ENCODE measurements at regions not wholly inside any gene's neighbourhood (a gene's known extent, or its start where the extent isn't known, plus 50 kb on each side); places are given as distances from the start of the nearest gene placed in this dataset.

GRCh38 chr4:123104310-123105025 is 182.1 kb upstream of the NUDT6 start:
- DNase-seq = no peak

DNA sequence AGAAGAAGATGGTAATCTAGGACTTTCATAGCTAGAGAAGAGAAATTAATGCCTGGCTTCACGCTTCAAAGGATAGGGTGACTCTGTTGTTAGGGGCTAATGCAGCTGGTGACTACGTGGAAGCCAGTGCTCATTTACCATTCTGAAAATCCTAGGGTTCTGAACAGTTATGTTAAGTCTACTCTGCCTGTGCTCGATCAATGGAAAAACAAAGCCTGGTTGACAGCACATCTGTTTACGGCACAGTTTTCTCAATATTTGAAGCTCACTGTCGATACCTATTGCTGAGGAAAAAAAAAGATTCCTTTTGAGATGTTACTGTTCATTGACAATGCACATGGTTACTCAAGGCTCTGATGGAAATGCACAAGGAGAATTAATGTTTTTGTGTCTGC is 182.6 kb upstream of the NUDT6 start:
- no peak for DNase-seq

GRCh38 chr4:123106747-123107146 is 184.3 kb upstream of the NUDT6 start:
- DNase-seq = no peak

DNA sequence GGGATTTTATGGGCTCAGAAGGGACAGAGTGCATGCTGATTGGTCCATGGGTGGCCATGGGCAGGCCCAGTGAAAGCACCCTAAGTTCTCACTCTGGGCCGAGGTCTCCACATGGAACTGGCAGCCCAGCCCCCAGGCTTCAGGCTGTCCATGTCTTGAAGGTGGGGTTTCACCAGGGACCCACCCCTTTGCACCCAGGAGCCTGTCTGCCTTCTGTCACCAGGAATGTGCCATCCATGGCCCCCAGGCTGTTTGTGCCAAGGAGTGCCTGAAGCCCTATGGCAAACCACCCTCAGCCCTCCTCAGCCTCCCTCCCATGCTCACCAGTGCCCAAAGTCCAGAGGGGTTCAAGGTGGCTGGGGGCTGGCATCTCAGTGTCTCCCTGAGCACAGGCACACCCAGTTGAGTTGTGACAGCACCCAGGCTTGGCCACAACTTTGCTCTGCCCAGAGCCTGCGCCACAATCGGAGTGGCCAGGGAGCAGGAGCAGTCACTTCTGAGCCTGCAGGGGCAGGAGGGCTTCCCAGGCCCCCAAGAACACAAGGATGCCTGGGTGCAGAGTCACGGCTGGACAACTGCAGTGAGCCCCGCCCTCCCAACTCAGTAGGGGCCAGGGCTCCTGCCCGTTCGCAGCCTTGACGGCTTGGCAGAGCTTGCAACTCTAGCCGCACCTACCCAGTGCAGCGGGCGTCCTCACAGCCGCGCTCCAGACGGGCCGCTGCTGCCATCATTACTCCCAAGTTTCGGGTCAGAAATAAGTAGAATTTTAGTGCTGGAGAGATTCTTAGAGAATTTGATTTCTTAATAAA is 185.3 kb upstream of the NUDT6 start:
- no peak for DNase-seq

GRCh38 chr4:123109139-123109538 is 186.7 kb upstream of the NUDT6 start:
- no peak for DNase-seq

GRCh38 chr4:123110147-123110546 is 187.8 kb upstream of the NUDT6 start:
- DNase-seq = no peak

DNA sequence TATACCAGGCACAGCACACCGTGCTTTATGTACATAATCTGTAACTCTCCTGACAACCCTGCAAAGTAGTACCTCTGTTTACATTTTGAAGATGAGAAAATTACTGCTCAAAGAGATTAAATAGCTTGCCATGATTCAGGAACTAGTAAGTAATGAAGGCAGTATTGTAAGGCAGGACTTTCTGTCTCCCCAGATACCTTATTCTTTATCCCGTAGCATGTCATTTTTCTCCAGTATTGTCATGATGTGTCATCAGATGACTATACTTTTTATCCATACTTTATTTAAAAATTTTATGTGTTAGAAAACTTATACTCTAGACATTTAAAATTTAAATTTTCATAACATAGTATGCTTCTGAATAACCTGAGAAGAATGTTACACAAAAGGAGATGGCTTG is 188.3 kb upstream of the NUDT6 start:
- no peak for DNase-seq

- DNase-seq = no peak
These were observed 190.8 kb upstream of the NUDT6 start for GRCh38 chr4:123113155-123113554.

GRCh38 chr4:123114084-123114914 is 191.9 kb upstream of the NUDT6 start:
- DNase-seq = no peak

DNA sequence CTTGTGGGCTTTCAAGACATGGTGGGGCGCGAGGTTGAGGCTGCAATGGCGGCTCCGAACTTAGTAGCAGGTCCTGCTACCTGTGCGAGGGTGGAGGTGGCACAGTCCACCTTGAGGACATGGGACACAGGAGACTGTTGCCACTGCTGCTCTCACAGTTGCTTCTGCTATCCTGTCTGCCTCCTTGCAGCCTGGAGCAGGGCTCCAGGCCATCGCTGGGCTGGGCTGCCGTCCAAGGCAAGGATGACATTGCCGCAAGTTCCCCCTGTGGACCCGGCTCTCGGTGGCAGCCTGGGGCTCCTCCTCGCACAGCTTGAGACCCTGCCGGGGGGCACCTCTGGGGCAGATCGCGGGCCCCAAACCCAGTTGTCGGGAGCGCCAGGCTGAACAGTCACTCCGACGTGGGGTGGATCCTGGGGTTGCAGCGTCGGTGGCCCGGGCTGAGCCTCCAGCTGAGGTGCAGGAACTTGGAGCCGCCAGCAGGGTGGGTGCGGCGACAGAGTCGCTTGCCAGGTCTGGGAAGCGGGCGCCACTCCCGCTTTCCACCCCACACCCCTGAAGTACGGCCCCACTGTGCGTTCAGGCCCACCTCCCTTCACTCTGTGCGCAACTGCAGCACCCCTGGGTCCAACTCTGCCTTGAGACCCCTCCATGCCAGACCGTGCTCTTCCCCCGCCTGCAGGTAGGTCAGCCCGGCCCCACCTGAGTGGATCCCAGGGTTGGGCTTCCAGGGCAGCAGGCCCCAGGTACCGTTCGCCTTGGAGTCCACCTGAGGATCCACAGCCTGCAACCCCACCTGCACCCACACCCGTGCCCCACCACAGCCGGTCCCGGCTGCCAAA is 192.7 kb upstream of the NUDT6 start:
- DNase-seq = no peak

GRCh38 chr4:123116412-123116811 is 194.0 kb upstream of the NUDT6 start:
- DNase-seq = no peak

DNA sequence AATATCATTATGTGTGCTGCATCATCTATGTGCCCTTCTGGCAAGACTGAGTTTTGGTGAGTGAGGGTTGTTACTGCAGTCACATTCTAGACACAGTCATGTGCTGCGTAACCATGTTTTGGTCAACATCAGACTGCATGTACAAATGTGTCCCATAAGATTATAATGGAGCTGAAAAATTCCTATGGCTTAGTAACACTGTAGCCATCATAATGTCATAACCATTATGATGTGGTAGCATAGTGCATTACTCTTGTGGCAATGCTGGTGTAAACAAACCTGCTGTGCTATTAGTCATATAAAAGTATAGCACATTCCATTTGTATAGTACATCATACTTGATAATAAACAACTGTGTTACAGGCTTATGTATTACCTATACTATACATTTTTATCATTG is 198.1 kb upstream of the NUDT6 start:
- DNase-seq = no peak

DNA sequence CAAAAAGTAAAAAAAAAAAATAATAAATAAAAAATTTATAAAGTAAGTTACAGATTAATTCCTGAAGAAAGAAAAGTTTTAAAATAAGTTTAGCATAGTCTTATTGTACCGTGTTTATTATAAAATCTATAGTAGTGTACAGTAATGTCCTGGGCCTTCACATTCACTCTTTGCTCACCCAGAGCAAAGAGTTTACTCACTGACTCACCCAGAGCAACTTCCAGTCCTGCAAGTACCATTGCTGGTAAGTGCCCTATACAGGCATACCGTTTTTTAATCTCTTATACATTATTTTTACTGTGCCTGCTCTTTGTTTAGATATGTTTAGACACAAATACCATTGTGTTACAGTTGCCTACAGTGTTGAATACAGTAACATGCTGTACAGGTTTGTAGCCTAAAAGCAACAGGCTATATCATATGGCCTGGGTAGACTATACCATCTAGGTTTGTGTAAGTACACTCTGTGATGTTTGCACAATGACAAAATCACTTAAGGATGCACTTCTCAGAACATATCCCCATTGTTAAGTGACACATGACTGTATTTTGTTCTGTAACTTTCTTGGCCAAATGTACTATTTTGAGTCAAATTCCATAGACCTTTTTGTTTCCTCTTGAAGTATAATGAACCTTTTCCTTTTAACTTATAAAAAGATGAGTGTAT is 199.0 kb upstream of the NUDT6 start:
- no peak for DNase-seq

DNA sequence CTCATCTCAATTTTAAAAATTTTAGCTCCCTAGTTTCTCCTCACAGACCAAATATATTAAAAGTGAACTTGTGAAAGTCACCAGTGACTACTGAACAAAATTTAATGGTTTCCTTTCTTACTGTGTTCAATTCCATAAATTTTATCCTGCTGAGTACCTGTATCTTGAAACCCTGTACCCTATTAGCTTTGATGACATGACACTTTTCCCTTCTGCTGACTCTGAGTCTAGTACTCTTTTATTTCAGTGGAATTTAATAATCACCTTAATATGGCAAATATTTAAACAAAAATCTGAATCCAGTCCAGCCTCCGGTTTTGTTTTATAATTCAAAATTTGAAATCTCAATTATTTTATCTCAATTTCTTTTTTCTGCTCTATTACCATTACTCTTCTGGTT is 203.1 kb upstream of the NUDT6 start:
- DNase-seq = no peak

GRCh38 chr4:123127218-123127617 is 204.8 kb upstream of the NUDT6 start:
- DNase-seq = no peak

GRCh38 chr4:123127875-123128274 is 205.5 kb upstream of the NUDT6 start:
- DNase-seq = no peak

DNA sequence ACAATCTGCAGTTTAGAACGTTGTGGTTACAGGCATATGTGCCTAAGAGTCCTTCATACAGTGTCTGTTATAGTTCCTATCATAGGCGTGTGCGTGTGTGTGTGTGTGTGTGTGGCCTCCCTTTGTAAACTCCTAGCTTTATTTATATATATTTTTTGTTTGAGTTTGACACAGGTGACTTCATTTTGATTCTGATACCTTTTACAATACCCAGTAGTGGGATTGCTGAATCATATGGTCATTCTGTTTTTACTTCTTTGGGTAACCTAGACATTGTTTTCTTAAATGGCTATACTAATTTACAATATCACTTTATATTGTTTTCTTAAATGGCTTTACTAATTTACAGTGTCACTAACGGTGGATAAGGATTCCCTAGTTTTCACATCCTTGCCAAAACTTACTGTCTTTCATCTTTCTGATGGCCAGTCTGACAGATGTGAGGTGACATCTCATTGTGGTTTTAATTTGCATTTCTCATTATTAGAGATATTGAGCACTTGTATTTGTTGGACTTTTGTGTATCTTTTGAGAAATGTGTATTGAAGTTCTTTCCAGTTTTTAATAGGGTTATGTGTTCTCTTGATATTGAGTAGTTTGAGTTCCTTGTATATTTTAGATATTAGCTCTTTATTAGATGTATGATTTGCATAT is 211.1 kb upstream of the NUDT6 start:
- no peak for DNase-seq

DNA sequence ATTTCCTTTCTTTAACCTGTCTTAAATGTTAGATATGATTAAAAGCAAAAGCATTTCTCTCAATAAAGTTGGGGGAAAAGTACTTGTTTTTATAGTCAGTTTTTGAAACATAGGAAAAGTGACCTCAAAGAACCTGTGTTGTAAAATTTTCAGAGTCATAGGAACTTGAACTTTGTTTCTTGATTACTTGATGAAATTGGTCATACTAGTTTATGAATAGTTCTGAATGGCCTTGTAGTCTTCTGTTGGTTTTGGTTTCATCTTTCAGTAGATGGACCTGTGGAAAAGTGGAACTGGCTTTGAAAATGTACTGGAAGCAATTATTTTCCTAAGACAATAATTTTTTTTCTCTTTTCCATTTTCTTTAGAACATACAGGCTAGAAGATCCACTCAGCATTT is 222.2 kb upstream of the NUDT6 start:
- no peak for DNase-seq

- no peak for DNase-seq
These were observed 236.2 kb upstream of the NUDT6 start for GRCh38 chr4:123158576-123158975.

- DNase-seq = no peak
These were observed 237.1 kb upstream of the NUDT6 start for GRCh38 chr4:123159479-123159878.

GRCh38 chr4:123162859-123163258 is 233.7 kb upstream of the SPRY1 start:
- DNase-seq = no peak

DNA sequence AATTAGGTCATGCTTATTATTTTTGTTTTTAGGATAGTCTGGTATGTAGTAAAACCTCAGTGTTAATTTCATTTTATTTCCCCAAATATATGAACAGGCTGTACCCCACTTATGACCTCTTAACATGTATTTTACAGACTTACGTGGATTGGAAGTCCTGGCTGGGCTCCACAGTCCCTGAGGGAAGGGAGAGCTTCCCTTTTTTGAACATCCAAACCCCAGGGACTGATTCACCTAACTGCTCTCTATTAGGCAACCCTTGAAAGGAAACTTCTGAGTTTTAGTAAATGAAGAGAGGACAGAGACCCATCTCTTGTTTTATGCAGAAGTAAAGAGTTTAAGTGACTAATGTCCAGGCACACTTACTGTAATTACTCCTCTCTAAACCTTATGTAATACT is 233.1 kb upstream of the SPRY1 start:
- peak; percentile 2 for DNase-seq
